ENCODE measurements at regions not wholly inside any gene's neighbourhood (a gene's known extent, or its start where the extent isn't known, plus 50 kb on each side); places are given as distances from the start of the nearest gene placed in this dataset.

GRCh38 chr3:34411596-34411995 lies 613.2 kb downstream of the PDCD6IP start:
- TF ChIP-seq CTCF (conservative IDR thresholded peaks at IDR 0.05) (no peak), ZFX (IDR thresholded peaks at IDR 0.05) (no peak)
